Activated T-cell treated with anti-CD3 and anti-CD28 coated beads, Interleukin-2, amount 50 U/mL, for 48 hours (primary cell): ENCODE measurements at regions not wholly inside any gene's neighbourhood (a gene's known extent, or its start where the extent isn't known, plus 50 kb on each side); places are given as distances from the start of the nearest gene placed in this dataset.
"Not testable (repeated sequence)": the region's sequence is repeated elsewhere in the genome, so short reads cannot be mapped to it uniquely, and the experiment has no call there.

ENCODE experiments used
- DNase-seq, 2 experiments: peaks; one replicate each; pipeline ENCODE4 v3.0.0-alpha.2; 2020

GRCh38 chr2:215889240-215889969 lies 123.9 kb downstream of the MREG start:
- not testable (repeated sequence) for DNase-seq

- no peak for DNase-seq
These were observed 124.7 kb downstream of the MREG start for GRCh38 chr2:215888680-215889079.

DNA sequence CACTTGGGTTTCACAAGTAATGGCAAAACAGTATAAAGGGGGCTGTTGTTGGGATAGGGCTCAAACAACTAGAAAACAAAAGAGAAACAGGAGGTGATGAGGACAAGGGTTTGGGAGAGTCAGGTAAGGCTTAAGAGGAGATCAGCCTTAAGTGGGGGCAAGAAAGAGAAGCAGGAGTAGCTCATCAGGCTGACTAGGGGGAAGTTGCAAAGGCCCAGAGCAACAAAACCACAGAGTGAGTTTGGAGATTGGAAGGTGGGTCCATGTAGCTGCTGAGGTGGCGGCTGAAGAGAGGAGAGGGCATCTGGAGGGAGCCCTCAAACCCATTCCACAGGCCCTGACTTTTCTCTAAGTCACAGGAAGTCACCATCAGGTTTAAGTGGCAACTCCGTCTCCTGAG lies 126.0 kb downstream of the MREG start:
- DNase-seq = no peak

- DNase-seq = no peak
These were observed 127.3 kb downstream of the MREG start for GRCh38 chr2:215886022-215886421.

DNA sequence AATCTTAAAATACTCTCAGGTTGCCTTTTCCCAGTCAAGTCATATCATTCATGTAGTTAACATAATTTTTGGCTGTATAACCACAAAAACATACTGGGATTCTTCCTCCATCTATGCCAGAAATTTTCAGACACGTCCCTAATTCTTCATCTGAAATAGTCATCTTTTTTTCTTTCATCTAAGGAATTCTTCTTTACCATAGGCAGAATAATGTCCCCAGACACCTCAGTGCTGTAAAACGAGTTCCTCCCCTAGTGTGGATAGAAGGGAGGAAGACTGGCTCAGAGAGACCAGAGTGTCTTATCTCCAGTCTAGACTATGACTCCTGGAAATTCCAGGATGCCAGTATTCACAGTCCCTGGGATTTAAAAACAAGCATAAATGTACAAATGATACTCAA lies 127.8 kb downstream of the MREG start:
- DNase-seq = no peak

DNA sequence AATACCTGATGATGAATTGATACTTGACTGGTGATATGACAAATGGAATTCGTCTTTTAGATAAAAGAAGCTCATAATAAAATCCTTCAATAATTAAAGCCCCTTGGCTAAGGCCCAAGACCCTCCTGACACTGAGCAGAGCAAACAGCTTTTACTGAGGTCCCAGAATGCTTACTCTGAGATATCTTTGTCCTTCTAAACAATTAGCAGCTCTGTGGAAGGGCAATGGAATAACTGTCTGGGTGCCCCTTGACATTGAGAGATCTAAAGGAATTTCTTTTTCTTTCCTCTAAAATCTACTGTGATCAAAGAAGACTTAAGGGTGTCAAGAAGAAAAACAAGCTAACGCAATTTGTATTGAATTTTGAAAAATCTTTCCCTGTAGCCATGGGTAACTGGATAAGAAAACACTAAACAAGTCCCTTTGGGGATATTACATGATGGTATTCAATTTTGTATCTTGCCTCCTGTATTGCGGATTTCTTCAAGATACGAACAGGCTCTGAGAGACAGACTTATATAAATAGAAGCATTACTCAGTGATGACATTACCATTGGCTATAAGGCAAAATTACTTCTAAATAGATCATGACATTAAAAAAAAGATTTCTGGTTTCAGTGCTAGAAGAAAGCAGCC lies 128.8 kb downstream of the MREG start:
- DNase-seq = no peak

DNA sequence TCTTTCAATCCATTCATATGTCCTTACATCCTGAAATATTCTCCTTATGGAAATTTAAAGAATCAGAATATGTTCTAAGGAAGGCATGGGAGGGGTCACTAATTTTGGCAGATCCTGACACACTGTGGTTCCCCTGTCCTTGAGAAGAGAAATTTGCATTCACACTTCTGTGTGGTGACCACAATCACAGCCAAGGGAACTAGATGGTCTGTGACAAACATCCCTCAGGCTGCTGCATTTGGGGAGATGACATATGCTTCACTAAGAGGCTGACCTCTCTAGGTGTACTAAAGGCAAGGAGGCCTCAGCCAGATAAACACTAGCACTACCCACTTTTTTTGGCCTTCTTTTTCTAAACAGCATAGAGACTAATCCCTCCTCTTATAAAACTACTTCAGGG lies 129.6 kb downstream of the MREG start:
- no peak for DNase-seq

DNA sequence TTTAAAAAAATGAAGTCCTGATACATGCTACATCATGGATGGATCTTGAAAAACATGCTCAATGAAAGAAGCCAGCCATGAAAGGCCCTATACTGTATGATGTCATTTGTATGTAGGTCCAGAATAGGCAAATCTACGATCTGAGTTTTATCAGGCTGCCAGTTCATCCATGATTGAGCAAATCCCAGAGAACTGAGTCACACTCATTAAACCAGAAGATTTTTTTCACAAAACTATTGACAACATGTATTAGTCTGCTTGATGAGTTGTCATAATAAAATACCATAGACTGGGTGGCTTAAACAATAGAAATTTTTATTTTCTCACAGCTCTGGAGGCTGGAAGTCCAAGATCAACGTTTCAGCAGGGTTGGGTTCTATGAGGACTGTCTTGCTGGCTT lies 130.7 kb downstream of the MREG start:
- no peak for DNase-seq

DNA sequence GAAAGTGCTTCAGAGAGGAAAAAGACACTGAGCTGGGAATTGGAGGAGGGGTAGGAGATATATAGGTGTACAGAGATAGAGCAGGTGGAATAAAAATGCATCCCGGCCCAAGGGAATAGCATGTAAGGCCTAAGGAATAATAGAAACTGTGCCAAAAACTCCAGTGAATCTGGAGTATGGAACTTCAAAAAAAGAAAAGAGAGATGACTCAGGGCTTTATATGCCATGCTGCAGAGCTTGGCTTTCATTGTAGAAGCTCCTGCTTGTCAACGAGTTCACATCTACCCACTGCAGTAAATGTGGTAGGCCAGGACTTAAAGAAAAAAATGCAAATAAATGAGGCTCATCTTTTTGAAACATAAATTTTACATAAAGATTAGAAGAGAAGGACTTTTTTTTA lies 131.8 kb downstream of the MREG start:
- no peak for DNase-seq

GRCh38 chr2:215880970-215881369 lies 132.4 kb downstream of the MREG start:
- no peak for DNase-seq

- DNase-seq = no peak
These were observed 133.1 kb downstream of the MREG start for GRCh38 chr2:215879977-215880940.

DNA sequence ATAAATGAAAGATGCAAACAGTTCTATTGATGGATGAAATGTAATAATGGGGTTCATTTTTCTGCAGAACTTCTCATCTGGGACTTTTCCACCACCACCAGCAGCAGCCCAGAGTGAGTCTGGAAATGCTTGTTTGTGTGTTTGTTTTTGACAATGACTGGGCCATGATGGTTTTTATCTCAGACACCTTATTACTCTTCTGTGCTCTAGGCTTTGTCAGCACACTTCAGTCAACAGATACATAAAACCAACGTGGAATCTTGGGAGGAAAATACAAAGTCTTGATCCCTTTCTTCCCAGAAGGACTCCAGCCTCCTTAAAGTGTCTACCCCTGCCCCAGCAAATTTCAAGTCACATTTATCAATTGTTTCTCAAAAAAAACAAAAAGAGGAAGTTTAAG lies 134.0 kb downstream of the MREG start:
- DNase-seq = no peak

- no peak for DNase-seq
These were observed 134.8 kb downstream of the MREG start for GRCh38 chr2:215878476-215879063.

DNA sequence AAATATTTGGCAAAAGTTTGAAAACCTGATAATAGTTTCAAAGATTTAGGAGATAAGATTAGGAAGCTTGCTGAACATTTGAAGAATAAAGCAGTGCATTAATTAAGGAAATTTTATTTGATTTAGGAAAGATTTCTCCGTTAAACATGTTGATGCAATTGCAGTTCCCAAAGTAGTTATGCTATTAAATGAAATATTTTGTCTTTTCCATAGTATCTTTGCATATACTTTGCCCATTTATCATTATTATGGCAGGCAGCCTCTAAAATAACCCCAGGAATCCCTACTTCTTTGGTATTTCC lies 136.5 kb downstream of the MREG start:
- no peak for DNase-seq

GRCh38 chr2:215876139-215876936 lies 137.0 kb downstream of the MREG start:
- DNase-seq = no peak

- no peak for DNase-seq
These were observed 138.9 kb downstream of the MREG start for GRCh38 chr2:215874418-215874817.

GRCh38 chr2:215870986-215871385 lies 142.4 kb downstream of the MREG start:
- DNase-seq = no peak

GRCh38 chr2:215870088-215870490 lies 143.3 kb downstream of the MREG start:
- no peak for DNase-seq

- DNase-seq = no peak
These were observed 144.4 kb downstream of the MREG start for GRCh38 chr2:215868846-215869543.

GRCh38 chr2:215866606-215867005 lies 146.7 kb downstream of the MREG start:
- no peak for DNase-seq

DNA sequence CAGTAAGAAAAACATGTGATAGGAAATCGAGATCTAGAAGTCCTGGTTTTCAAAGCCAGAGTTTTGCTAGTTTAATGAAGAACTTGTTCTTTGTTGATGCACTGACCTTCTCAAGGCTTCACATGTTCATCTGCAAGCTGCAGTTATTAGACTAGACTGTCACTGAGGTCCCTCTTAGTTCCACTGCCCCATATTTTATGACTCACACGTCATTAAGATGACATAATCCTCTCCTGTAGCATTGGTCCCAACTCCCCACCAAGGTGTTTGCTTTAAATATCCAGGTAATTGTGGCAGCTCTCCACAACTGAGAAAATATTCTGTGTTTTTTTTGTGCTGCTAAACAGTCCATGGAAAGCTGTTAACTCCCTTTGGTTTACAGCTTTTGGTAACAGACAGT lies 149.7 kb downstream of the MREG start:
- DNase-seq = no peak

DNA sequence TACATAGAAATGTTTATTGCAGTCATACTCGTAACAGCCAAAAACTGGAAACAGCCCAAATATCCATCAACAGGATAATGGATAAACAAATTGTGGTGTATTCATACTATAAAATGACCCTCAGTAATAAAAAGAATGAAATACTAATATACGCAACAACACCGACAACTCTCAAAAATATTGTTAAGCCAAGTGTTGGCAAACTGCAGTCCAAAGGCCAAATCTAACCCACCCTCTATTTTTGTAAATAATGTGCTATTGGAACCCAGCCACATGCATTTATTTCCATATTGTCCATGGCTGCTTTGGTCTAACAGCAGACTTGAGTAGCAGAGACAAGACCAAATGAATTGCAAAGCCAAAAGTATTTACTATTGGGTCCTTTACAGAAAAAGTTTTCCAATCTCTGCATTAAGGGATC lies 151.0 kb downstream of the MREG start:
- DNase-seq = no peak
